Hepatocyte (in vitro differentiated cells): ENCODE measurements at regions not wholly inside any gene's neighbourhood (a gene's known extent, or its start where the extent isn't known, plus 50 kb on each side); places are given as distances from the start of the nearest gene placed in this dataset.

Source experiments
- DNase-seq: peaks from one replicate; pipeline ENCODE4 v3.0.0-alpha.2; 2016; ENCODE audit warnings: low spot score
- H2AFZ ChIP-seq: fragments of 200-600 bp; sonication (generic); 2 replicates; pipeline ENCODE4 v1.6.0; 2016; ENCODE audit warnings: antibody characterized with exemption, mild to moderate bottlenecking
- H3K27ac ChIP-seq: fragments of 200-600 bp; sonication (generic); 2 replicates; pipeline ENCODE4 v1.5.1; 2016; ENCODE audit warnings: mild to moderate bottlenecking
- H3K27me3 ChIP-seq: fragments of 200-600 bp; sonication (generic); 2 replicates; pipeline ENCODE4 v1.6.1; 2016
- H3K36me3 ChIP-seq: fragments of 200-600 bp; sonication (generic); replicated peaks from 2 replicates; pipeline ENCODE4 v1.5.1; 2016; ENCODE audit warnings: low read depth; ENCODE audit not compliant: insufficient read depth
- H3K4me1 ChIP-seq: fragments of 200-600 bp; sonication (generic); 2 replicates; pipeline ENCODE4 v1.5.1; 2016; ENCODE audit warnings: mild to moderate bottlenecking, moderate library complexity; ENCODE audit not compliant: insufficient read depth
- H3K4me2 ChIP-seq: fragments of 200-600 bp; sonication (generic); 2 replicates; pipeline ENCODE4 v1.6.0; 2016
- H3K4me3 ChIP-seq: fragments of 200-600 bp; sonication (generic); 2 replicates; pipeline ENCODE4 v1.5.1; 2016; ENCODE audit warnings: mild to moderate bottlenecking
- H3K79me2 ChIP-seq: fragments of 200-600 bp; sonication (generic); 2 replicates; pipeline ENCODE4 v1.6.0; 2017; ENCODE audit warnings: mild to moderate bottlenecking
- H3K9me2 ChIP-seq: fragments of 200-600 bp; sonication (generic); replicated peaks from 2 replicates; pipeline ENCODE4 v1.6.0; 2017; ENCODE audit warnings: mild to moderate bottlenecking; ENCODE audit not compliant: insufficient read depth
- H3K9me3 ChIP-seq: fragments of 200-600 bp; sonication (generic); 2 replicates; pipeline ENCODE4 v1.5.1; 2016; ENCODE audit warnings: low read depth, mild to moderate bottlenecking
- H4K20me1 ChIP-seq: fragments of 200-600 bp; sonication (generic); 2 replicates; pipeline ENCODE4 v1.6.0; 2016; ENCODE audit warnings: mild to moderate bottlenecking; ENCODE audit not compliant: insufficient read depth, poor library complexity, severe bottlenecking
- EZH2 ChIP-seq: fragments of 200-600 bp; sonication (generic); IDR thresholded peaks from 2 replicates; pipeline ENCODE4 v1.6.1; 2016; ENCODE audit warnings: antibody characterized with exemption, mild to moderate bottlenecking, borderline replicate concordance
- EZH2phosphoT487 ChIP-seq: fragments of 200-600 bp; sonication (generic); IDR thresholded peaks from one replicate; pipeline ENCODE4 v1.6.1; 2018; ENCODE audit warnings: antibody characterized with exemption, mild to moderate bottlenecking, low read depth, moderate library complexity; ENCODE audit not compliant: unreplicated experiment, severe bottlenecking
- WGBS: methylation state at CpG from one replicate; pipeline ENCODE4 v1.1.6; 2016; ENCODE audit warnings: low lambda C conversion rate; ENCODE audit errors: missing lambda C conversion rate; 5-methylcytosine and 5-hydroxymethylcytosine counted together
- TF ChIP-seq, protein P1 (sequence below): fragments of 200-600 bp; sonication (generic); IDR thresholded peaks from 2 replicates; pipeline ENCODE4 v1.5.1; 2016; ENCODE audit warnings: antibody characterized with exemption, mild to moderate bottlenecking; ENCODE audit not compliant: poor library complexity

DNA sequence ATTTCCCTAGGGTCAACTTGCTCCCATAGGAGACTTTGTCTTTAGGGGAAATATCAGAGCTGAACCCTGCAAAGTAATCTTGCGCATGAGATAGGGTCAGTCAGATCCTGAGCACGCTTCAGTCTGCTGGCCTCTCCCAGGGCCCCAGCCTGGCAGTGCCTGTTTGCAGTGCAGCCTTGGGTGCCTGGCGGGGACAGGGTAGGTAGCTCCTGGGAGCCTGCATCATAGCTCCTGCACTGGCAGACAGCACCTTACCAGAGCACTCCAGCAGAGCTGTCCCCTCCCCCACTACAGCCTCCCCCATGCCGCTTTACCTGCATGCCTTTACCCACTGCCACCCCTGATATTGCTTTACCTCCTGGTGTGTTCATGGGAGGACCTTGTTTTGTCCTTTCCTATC, 237.3 kb downstream of the CCDC59 start:
- no peaks in the 10 kb centered on the region for H4K20me1 ChIP-seq
- H3K4me3 ChIP-seq = no peak overlapping the region
- H3K4me2 ChIP-seq = no peak overlapping the region
- no peak overlapping the region for H2AFZ ChIP-seq
- H3K27ac ChIP-seq = no peak overlapping the region
- H3K9me2 ChIP-seq = no peaks in the 10 kb centered on the region
- no peak for DNase-seq
- 96% methylated on average over 4 of the region's 4 CpGs for WGBS
- H3K36me3 ChIP-seq = no peaks in the 10 kb centered on the region
- TF ChIP-seq EZH2phosphoT487 (no peak), EZH2 (no peak)
- TF ChIP-seq, protein P1, sequence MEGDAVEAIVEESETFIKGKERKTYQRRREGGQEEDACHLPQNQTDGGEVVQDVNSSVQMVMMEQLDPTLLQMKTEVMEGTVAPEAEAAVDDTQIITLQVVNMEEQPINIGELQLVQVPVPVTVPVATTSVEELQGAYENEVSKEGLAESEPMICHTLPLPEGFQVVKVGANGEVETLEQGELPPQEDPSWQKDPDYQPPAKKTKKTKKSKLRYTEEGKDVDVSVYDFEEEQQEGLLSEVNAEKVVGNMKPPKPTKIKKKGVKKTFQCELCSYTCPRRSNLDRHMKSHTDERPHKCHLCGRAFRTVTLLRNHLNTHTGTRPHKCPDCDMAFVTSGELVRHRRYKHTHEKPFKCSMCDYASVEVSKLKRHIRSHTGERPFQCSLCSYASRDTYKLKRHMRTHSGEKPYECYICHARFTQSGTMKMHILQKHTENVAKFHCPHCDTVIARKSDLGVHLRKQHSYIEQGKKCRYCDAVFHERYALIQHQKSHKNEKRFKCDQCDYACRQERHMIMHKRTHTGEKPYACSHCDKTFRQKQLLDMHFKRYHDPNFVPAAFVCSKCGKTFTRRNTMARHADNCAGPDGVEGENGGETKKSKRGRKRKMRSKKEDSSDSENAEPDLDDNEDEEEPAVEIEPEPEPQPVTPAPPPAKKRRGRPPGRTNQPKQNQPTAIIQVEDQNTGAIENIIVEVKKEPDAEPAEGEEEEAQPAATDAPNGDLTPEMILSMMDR = no peak
- no peaks in the 10 kb centered on the region for H3K9me3 ChIP-seq
- H3K27me3 ChIP-seq = no peaks in the 10 kb centered on the region
- H3K79me2 ChIP-seq = no peaks in the 10 kb centered on the region
- H3K4me1 ChIP-seq = no peaks in the 10 kb centered on the region

DNA sequence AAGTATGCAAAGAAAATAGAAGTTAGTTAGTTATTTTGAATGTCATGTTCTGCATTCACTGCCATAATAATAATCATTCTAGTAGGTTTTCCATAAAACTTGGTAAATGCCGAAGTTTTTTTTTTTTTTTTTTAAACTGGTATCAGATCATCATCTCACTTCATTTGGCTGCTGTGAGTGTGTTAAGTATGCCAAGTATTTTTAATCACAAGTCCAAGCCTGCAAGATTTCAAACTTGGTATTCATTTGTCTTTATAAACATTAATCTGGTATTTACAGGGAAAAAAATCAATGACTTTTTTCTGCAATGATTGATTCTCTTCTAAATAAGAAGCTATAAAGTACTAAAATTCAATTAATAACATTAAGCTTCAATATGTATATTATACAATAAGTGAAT, 248.9 kb downstream of the CCDC59 start:
- no peak for DNase-seq
- H3K27me3 ChIP-seq = no peaks in the 10 kb centered on the region
- no peaks in the 10 kb centered on the region for H3K4me1 ChIP-seq
- H3K9me2 ChIP-seq = no peaks in the 10 kb centered on the region
- no peak overlapping the region for H3K4me3 ChIP-seq
- H3K9me3 ChIP-seq = no peaks in the 10 kb centered on the region
- H3K4me2 ChIP-seq = no peak overlapping the region
- TF ChIP-seq, protein P1 = no peak
- TF ChIP-seq EZH2 = no peak
- no peak for TF ChIP-seq EZH2phosphoT487
- WGBS = 90% methylated on average over 1 of the region's 1 CpG
- no peaks in the 10 kb centered on the region for H3K36me3 ChIP-seq
- no peak overlapping the region for H3K27ac ChIP-seq
- no peak overlapping the region for H2AFZ ChIP-seq
- no peaks in the 10 kb centered on the region for H3K79me2 ChIP-seq
- H4K20me1 ChIP-seq = no peaks in the 10 kb centered on the region

GRCh38 chr12:82108615-82109014, 249.6 kb downstream of the CCDC59 start:
- Histone ChIP-seq H3K4me1 (no peaks in the 10 kb centered on the region), H3K4me3 (no peak overlapping the region), H3K79me2 (no peaks in the 10 kb centered on the region), H3K4me2 (no peak overlapping the region), H3K27ac (no peak overlapping the region), H4K20me1 (no peaks in the 10 kb centered on the region), H3K9me3 (no peaks in the 10 kb centered on the region), H3K36me3 (no peaks in the 10 kb centered on the region), H3K9me2 (no peaks in the 10 kb centered on the region), H2AFZ (no peak overlapping the region), H3K27me3 (no peaks in the 10 kb centered on the region)
- DNase-seq = no peak
- TF ChIP-seq, protein P1 = no peak
- no peak for TF ChIP-seq EZH2phosphoT487
- TF ChIP-seq EZH2 = no peak
- 87% methylated on average over 1 of the region's 1 CpG for WGBS

DNA sequence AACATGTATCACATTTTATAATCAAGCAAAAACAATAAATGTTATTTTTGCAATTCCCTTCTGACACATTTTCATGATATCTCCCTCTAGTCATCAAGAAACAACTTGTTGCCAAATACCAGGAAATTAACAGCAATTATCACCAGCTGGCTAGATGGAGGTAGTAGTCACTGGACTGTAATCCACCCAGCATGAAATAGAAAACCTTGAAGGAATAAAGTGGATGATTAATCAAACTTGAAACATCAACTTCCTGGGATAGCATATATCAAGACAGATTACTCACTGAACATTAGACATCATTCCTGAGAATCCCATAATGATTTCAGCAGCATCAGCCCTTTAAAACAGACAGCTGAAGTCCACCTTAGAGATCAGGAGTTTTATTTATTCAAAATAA, 259.0 kb downstream of the CCDC59 start:
- H3K4me1 ChIP-seq = no peaks in the 10 kb centered on the region
- no peak overlapping the region for H3K4me2 ChIP-seq
- no peaks in the 10 kb centered on the region for H3K9me2 ChIP-seq
- H3K79me2 ChIP-seq = no peaks in the 10 kb centered on the region
- H3K27ac ChIP-seq = no peak overlapping the region
- no peaks in the 10 kb centered on the region for H3K27me3 ChIP-seq
- no peak overlapping the region for H2AFZ ChIP-seq
- TF ChIP-seq EZH2 = no peak
- TF ChIP-seq EZH2phosphoT487 = no peak
- TF ChIP-seq, protein P1 = no peak
- H3K9me3 ChIP-seq = no peaks in the 10 kb centered on the region
- H3K4me3 ChIP-seq = no peak overlapping the region
- no peaks in the 10 kb centered on the region for H4K20me1 ChIP-seq
- H3K36me3 ChIP-seq = no peaks in the 10 kb centered on the region
- DNase-seq = no peak
